Mucosa of gallbladder (tissue), 1 donor: ENCODE measurements at regions not wholly inside any gene's neighbourhood (a gene's known extent, or its start where the extent isn't known, plus 50 kb on each side); places are given as distances from the start of the nearest gene placed in this dataset.

Experiments used
- DNase-seq: peaks from one replicate; pipeline ENCODE4 v3.0.0-alpha.2; 2020; ENCODE audit warnings: low spot score
- donor health status: DM: no; HTN: no; CAD: no.

GRCh38 chr7:24475166-24475961 lies 97.9 kb upstream of the PALS2 start:
- DNase-seq = no peak

DNA sequence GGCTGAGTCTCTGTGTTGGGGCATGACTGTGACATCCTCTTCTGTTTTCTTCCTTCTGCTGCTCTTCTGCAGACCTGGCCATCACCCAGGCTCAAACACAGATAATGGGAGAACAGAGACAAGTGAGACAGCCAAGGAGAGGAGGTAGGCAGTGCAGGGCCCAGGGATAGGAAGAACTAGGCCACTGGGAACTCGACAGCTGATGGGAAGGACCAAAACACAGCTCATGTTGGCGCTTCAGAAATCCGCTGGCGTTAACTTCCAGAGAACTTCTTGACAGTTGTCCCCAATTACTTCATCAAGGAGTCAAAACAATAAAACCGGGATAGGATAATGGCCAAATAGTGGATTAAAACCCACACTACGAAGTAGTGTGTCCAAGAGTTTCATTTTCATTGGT lies 97.0 kb upstream of the PALS2 start:
- DNase-seq = no peak

DNA sequence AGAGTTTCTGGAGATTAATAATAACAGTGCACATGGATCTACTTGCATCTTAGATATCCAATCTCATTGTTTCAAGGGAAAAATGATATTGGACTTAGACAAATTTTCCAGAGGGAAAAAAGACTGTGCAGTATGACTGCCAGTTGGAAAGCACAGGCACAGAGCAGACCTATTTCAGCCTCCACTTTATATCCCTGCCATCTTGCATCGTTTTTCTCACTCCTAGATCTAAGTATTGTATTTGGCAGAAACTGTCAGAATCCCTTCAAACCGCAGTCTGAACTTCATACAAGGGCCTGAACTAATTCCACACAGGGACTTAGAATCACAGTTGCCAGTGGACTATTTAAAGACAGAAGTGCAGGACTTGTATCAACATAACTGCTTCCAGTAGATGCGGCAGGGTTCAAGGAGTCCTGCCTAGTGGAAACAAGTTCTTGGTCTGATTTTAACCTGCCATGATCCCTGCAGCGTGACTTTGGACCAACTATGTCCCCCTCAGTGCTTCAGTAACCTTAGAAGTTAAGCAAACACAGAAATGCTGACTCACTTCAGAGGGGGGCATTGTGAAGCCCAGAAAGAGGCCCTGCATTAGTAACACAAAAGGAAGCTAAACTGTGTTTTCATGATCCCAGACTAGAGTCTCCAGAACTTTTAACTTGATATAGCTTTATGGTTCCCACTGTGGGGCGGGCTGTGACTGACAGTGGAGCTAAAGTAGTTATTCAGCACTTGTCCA lies 95.7 kb upstream of the PALS2 start:
- peak; percentile 54 for DNase-seq

DNA sequence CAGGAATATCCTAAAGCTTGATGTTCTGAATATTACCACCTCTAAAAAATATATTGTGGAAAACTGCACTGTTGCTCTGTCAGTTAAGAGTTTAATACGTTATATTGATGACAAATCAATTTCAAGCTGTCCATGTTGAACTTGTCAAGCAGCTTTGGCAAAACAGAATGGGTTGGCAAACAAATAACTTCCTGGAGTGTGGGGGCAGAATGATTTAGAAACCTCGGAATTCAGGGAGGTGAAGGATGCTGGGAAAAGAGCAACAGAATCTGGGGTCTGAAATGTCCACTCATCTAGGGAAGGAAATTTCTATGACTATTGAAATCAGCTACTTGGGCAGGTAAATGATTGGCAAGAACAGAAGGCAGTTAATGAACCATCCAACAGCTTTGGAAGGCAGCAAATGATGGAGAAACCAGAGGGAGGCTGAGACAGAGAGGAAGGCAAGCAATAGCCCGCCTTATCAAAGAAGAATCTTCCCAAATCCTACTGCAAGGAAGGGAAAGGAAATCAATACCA lies 95.1 kb upstream of the PALS2 start:
- DNase-seq = no peak

GRCh38 chr7:24480501-24480900 lies 92.8 kb upstream of the PALS2 start:
- no peak for DNase-seq

DNA sequence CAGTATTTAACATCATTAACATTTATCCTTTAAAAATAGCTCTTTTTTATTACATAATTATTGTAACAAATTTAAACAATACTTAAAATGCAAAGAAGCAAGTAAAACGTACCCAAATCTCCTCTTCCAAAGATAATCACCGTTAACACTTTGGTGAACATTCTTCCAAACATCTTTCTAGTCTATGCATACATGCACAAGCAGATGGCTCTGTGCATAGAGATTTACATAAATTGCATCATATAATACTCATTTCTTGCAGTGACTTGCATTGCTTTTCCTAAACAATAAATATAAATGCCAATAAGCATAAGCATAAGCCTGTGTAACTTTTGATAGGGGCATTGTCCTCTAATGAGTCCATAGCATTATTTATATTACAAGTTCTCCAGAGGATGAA lies 89.4 kb upstream of the PALS2 start:
- no peak for DNase-seq

DNA sequence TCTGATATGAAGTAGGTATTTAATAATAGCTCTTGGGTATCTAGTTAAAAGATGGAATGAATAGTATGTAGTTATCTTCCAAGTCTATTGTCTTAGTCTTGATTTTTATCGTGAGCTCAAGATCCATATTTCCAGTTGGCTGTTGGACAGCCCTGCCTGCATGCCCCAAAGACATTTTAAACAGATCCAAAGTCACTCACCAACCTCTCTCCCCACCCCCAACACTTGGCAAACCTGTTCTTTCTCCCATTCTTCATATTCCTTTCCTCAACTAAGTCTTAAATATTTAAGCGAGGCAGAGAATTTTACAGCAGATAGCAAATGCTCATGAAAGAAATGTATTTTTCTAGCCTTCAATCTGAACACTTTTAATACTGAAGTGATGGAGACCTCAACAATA lies 80.7 kb upstream of the PALS2 start:
- DNase-seq = no peak

DNA sequence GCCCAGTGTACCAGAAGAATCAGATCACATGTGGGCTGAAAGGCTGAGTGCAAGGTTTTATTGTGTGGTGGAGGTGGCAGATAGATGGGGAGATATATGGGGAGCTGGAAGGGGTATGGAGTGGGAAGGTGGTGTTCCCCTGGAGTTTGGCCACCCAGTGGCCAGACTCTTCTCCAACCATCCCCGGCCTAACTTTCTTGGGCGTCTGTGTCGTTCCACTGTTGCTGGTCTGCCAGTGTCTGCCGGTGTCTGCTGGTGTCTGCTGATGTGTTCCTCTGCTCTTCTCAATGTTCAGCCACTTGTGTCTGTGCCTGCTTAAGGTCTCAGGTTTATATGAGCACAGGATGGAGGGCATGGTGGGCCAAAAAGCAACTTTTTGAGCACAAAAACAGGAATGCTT lies 78.4 kb upstream of the PALS2 start:
- DNase-seq = no peak

DNA sequence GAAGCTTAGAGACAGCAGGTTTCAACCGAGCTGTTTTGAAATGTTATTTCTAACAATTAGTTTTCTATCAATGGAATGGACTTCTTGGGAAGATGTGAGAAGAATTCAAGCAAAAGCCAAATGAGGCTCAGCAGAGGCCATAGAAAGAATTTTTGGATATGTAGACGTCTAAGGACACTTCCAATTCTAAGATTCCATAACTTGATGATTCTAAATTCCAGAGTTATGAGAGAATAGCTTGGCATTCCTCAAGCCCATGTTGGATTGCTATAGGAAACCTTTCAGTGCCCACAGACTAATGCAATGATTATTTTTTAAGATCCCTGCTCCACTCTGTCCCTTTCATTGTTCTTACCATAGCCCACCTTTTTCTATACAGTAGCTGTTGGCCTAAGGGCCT lies 77.2 kb upstream of the PALS2 start:
- no peak for DNase-seq

DNA sequence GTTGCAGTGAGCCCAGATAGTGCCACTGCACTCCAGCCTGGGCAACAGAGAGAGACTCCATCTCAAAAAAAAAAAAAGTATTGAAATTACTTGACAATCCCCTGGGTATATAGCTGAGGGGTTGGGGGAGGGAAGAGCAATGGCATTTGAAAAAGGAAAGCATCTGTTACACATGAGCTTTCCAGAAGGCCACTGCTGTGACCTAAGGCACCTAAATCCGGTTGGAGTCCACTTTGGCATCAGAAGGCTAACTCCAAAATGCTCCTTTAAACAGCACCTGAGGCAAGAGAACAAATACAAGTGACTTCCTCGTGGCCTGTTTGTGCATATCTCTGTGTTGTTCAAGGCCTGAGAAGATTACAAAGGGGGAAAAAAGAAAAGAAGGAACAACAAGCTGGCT lies 74.8 kb upstream of the PALS2 start:
- no peak for DNase-seq

DNA sequence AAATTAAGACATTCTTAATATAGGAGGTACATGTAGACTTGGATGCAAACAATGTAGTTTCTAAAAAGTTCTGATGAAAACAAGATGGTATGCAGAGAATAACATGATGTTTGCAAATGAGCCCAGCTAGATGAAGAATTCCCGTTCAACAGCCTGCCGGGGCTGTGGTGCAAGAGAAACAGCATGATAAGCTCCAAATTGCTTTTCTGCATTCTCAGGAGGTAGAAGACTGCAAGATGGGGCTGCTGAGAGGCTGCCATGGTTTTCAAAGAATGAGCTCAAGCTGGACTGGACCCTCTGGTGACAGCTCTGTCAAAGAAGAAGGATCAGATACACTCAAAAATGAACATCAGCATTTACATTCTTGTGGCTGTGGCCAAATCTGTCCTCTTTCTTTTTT lies 73.4 kb upstream of the PALS2 start:
- DNase-seq = no peak

- no peak for DNase-seq
Observed at GRCh38 chr7:24500599-24500998, 72.7 kb upstream of the PALS2 start.

- no peak for DNase-seq
Observed at GRCh38 chr7:24501009-24501408, 72.2 kb upstream of the PALS2 start.

DNA sequence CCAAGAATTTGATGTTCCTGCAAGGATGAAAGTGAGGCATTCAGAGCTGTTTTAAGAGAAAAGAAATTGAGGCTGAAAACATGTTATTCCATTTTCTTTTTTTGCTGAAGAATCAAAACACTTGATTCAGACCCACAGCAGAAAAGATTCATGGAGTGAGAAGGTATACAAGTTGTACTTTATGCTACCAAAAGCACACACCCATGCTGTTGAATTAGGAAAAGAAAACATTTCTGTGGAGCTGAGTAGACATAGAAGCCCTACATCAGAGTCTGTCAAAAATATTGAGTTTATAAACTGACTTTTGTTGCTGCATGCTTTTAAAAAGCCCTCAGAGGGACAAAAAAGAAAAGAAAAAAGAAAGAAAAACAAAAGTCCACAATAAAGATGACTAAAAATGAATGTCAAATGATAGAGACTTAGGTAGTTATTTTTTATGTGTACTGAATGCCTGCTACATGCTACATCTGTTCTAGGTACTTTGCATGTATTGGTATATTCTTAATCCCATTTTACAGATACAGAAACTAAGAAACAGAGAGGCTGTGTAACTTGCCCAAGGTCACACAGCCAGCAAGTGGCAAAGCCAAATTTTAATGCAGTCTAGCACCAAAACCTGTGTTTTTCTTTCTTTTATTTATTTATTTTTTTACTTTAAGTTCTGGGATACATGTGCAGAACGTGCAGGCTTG lies 71.7 kb upstream of the PALS2 start:
- DNase-seq = no peak

DNA sequence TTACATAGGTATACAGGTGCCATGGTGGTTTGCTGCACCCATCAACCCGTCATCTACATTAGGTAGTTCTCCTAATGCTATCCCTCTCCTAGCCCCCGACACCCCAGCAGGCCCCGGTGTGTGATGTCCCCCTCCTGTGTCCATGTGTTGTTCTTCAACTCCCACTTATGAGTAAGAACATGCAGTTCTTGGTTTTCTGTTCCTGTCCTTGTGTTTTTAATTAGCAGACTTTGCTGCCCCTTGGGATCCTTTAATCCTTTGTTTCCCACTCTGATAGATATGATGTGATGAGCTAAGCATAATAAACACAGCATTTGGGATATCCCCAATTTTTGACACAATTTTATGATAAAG lies 71.1 kb upstream of the PALS2 start:
- DNase-seq = no peak

DNA sequence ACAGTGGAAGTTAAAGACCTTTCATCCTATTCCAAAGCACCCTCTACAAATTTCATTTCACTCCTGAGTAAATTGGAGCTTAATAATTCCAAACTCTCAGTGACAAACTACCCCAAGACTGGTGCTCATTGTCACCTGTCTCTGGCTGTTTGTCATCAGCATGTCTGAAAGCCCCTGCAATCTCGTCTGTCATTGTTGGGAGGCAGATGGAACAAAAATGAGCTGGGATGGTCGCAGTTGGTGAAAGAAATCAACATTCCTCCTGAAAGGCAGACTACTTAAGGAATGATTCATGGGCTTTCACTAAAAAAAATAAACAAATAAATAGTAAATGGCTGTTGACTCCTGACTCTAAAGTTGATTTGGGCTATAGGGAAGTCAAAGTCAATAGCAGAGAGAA lies 69.7 kb upstream of the PALS2 start:
- DNase-seq = no peak

GRCh38 chr7:24504040-24504439 lies 69.2 kb upstream of the PALS2 start:
- DNase-seq = no peak

DNA sequence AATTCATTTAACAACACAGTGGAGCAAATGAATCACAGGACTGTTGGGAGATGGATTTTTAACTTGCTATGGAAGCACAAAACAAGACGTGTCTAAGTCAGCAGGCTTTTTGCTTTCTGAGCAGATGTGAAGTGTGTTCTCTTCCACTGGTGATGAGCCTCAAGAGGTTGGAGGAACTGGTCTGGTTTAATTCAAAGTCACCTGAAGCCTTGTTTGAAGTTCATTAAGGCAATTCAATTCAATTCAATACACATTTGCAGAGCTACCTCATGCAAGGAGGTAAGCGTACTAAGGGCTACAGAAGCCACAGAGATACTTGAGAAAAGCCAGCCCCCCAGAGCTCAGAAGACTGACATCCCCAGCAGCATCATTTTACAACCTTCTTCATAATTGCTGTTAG lies 68.4 kb upstream of the PALS2 start:
- no peak for DNase-seq

DNA sequence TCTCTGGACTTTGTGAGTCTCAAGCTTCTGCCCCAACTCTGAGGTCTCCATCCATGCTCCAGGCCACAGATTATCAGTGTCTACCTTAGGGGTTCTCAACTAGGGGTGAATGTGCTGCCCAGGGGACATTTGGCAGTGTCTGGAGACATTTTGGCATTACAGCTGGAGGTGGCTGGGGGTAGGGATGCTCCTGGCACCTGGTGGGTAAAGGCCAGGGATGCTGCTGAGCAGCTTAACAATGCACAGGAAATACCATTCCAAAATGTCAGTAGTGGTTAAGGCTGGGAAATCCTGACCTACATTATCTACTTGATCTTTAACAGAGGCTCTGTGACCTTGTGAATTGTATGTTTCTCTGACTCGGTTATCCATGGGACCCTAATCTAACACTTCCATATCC lies 67.3 kb upstream of the PALS2 start:
- DNase-seq = no peak

DNA sequence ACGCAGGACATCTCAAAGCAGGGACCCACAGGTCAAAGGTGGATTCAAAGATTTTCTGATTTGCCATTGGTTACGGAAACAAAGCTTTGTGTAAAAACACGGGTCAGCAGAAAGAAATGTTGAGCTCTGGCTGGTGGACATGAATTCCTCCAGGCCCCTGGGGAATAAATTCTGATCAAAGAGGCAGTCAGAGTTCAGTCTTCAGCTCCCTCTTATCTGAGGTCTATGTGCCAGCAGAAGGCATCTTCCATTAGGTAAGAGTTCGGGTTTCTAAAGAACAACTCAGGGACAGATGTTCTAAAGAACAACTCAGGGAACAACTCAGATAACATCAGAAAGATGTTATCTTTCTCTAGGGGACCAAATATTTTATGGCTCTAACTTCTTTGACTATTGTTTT lies 64.9 kb upstream of the PALS2 start:
- no peak for DNase-seq

DNA sequence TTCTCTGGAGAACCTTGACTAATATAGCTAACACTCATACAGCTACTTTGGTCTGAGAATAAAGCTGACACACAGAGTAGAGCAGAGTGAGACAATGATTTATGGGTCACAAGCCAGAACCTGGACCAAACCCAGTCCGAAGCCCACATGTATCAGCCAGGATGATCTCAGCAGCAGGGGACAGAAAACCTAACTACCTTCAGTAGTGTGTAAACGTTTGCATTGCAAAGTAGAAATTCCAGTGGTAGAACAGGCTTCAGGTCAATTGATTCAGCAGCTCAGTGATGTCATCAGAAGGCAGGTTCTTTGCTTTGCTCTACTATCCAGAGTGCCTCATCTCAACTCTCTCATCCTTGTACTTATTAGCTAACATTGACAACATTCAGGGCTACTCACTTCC lies 62.5 kb upstream of the PALS2 start:
- no peak for DNase-seq

DNA sequence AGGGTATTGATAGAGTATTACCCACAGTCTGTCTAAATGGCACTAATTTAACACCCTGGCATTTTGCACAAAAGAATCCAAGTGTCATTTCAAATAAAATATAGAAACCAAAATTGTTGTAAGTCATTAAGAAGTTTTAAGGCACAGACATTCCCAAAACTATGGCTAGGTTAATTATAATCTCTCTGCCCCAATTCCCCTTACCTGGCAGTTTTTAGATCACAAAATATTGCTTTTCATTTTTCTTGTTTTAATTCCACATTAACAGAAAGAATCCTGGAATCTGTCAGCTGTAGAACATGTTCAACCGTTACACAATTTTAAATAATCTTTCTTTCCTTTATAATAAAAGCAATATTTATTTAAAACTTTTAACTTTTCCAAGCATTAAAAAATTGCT lies 56.1 kb upstream of the PALS2 start:
- no peak for DNase-seq
